ENCODE measurements at regions not wholly inside any gene's neighbourhood (a gene's known extent, or its start where the extent isn't known, plus 50 kb on each side); places are given as distances from the start of the nearest gene placed in this dataset.

DNA sequence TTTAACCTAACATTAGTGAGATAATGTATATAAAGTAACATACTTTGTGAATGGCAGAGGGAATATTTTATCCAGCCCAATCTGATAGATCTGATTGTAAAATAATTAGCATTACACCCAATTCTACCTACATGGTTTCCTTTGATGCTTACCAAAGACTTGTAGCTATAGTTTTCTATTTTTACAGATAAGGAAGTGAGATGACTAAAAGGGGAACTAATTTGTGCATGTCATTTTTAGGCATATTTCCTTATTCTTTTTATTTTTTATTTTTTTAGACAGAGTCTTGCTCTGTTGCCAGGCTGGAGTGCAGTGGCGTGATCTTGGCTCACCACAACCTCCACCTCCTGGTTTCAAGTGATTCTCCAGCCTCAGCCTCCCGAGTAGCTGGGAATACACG lies 793.7 kb upstream of the LRRC4C start:
- whole genome bisulfite sequencing, 2 donors = 31 to 51% methylated on average over 3 of the region's 3 CpGs

DNA sequence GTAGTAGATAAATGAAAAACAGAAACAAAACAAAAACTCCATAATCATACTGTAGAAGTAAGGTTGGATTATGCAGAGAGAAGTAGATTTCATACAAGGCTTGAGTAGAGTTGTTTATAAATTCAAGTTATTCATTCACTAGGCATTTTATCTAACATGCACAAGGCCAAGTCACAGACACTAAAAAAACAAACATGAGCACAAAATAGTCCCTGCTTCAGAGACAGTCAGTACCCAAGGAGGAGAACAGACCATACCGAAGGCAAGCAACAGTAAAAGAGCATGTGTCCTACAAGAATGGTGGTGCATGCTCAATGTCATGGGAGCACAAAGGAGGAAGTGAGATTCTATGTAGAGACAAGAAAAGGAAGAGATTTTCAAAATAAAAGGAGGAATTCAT lies 796.5 kb upstream of the LRRC4C start:
- Histone ChIP-seq H3K9me3 (no peaks in the 10 kb centered on the region), H3K27ac (no peak overlapping the region), H3K27me3 (no peaks in the 10 kb centered on the region), H3K4me1 (no peaks in the 10 kb centered on the region), H3K36me3 (replicated peaks in 1 of 2; ENCODE audit: insufficient read depth in 1 of 2, low read depth in 2 of 2) (no peaks in the 10 kb centered on the region), H3K4me3 (no peak overlapping the region)
- DNase-seq (no peak), ATAC-seq (no peak)
- intact Hi-C loops (cut with DNase I) = no loop called here
- no peak for TF ChIP-seq POLR2A (IDR thresholded peaks at IDR 0.05)
- no peak for TF ChIP-seq CTCF (IDR thresholded peaks at IDR 0.05)
- WGBS, 2 donors = 30 to 44% methylated on average over 1 of the region's 1 CpG

More for the DNA sequence above, 793.7 kb upstream of the LRRC4C start:
- DNase-seq (no peak), ATAC-seq (no peak)
- intact Hi-C loops (cut with DNase I) = no loop called here
- H3K4me1 ChIP-seq = no peaks in the 10 kb centered on the region
- no peaks in the 10 kb centered on the region for H3K36me3 ChIP-seq (replicated peaks in 1 of 2; ENCODE audit: insufficient read depth in 1 of 2, low read depth in 2 of 2)
- no peak overlapping the region for H3K4me3 ChIP-seq
- no peaks in the 10 kb centered on the region for H3K9me3 ChIP-seq
- TF ChIP-seq CTCF (IDR thresholded peaks at IDR 0.05) = no peak
- no peak for TF ChIP-seq POLR2A (IDR thresholded peaks at IDR 0.05)
- H3K27me3 ChIP-seq = no peaks in the 10 kb centered on the region
- H3K27ac ChIP-seq = no peak overlapping the region

DNA sequence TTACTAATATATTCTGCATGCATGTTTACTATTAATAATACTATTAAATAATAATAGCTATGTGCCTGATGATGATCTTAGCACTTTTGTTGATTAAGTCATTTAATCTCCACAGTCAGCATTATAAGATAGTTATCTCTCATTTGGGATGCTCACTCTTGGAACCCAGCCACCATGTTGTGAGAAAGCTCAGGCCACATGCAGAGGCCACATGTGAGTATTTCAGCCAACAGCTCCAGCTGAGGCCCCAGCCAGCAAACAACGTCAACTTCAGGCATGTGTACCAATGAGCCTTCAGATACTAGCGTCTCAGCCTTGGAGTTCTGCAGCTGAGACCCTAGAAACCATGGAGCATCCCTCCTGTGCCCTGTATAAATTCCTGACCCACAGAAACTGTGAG lies 798.1 kb upstream of the LRRC4C start:
- H3K4me3 ChIP-seq = no peak overlapping the region
- ATAC-seq (no peak), DNase-seq (no peak)
- H3K27me3 ChIP-seq = no peaks in the 10 kb centered on the region
- intact Hi-C loops (cut with DNase I) = no loop called here
- TF ChIP-seq CTCF (IDR thresholded peaks at IDR 0.05) = no peak
- no peak for TF ChIP-seq POLR2A (IDR thresholded peaks at IDR 0.05)
- no peak overlapping the region for H3K27ac ChIP-seq
- 21 to 29% methylated on average over 2 of the region's 2 CpGs for WGBS, 2 donors
- H3K4me1 ChIP-seq = no peaks in the 10 kb centered on the region
- no peaks in the 10 kb centered on the region for H3K9me3 ChIP-seq
- H3K36me3 ChIP-seq (replicated peaks in 1 of 2; ENCODE audit: insufficient read depth in 1 of 2, low read depth in 2 of 2) = no peaks in the 10 kb centered on the region

DNA sequence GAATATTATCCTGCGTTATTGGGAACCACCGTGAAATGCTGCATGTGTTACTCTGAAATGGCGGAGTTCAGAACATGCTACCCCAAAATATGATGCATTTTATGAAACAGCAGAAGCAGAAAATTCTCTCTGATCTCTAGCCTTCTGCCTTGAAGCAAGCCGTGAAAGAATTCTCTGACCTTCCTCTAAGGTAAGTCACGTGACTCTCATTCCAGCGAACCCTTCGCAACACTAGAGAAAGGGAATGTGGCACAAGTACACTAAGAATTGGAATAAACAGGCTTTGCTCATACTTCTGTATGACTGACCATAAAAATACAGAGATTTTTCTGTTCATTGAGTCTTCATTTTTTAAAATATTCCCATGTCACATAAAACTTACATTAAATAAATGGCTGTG lies 805.6 kb upstream of the LRRC4C start:
- no peak for DNase-seq
- ATAC-seq = no peak
- H3K9me3 ChIP-seq = no peaks in the 10 kb centered on the region
- intact Hi-C loops (cut with DNase I) = no loop called here
- H3K4me3 ChIP-seq = no peak overlapping the region
- H3K36me3 ChIP-seq (replicated peaks in 1 of 2; ENCODE audit: insufficient read depth in 1 of 2, low read depth in 2 of 2) = no peaks in the 10 kb centered on the region
- no peak overlapping the region for H3K27ac ChIP-seq
- WGBS, 2 donors = 69 to 82% methylated on average over 7 of the region's 7 CpGs
- no peaks in the 10 kb centered on the region for H3K27me3 ChIP-seq
- no peaks in the 10 kb centered on the region for H3K4me1 ChIP-seq
- TF ChIP-seq POLR2A (IDR thresholded peaks at IDR 0.05) (no peak), CTCF (IDR thresholded peaks at IDR 0.05) (no peak)

DNA sequence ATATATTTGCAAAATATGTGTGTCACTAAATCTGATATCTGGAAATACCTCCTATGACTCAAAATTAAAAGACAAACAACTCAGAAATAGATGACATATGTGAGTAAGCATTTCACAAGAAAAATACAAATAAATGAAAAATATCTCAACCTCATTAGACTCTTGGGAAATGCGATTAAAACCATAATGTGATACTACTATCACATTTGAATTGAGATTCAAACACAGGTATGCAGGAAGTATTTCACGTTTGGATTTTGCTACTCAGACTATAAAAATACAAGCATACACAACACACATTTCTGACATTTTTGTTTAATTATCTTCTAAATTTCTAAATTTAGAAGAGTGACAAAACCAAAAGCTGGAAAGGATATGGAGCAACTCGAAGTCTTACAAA lies 811.9 kb upstream of the LRRC4C start:
- DNase-seq = no peak
- 47 to 56% methylated on average over 3 of the region's 3 CpGs for WGBS, 2 donors
- no peak for ATAC-seq

More for the DNA sequence above, 811.9 kb upstream of the LRRC4C start:
- no peak for TF ChIP-seq CTCF (IDR thresholded peaks at IDR 0.05)
- no peak for TF ChIP-seq POLR2A (IDR thresholded peaks at IDR 0.05)
- Histone ChIP-seq H3K4me3 (no peak overlapping the region), H3K4me1 (no peaks in the 10 kb centered on the region), H3K36me3 (replicated peaks in 1 of 2; ENCODE audit: insufficient read depth in 1 of 2, low read depth in 2 of 2) (no peaks in the 10 kb centered on the region), H3K27ac (no peak overlapping the region), H3K9me3 (peaks cover 0 to 7% (median 0%) of the 10 kb centered on the region in 3 donors), H3K27me3 (no peaks in the 10 kb centered on the region)
- intact Hi-C loops (cut with DNase I) = no loop called here
